GM18507 (cell line): ENCODE measurements at regions not wholly inside any gene's neighbourhood (a gene's known extent, or its start where the extent isn't known, plus 50 kb on each side); places are given as distances from the start of the nearest gene placed in this dataset.
"Not testable (repeated sequence)": the region's sequence is repeated elsewhere in the genome, so short reads cannot be mapped to it uniquely, and the experiment has no call there.

Experiments used
- DNase-seq: peaks from one replicate; pipeline ENCODE4 v3.0.0; 2011; ENCODE audit warnings: low read depth; ENCODE audit not compliant: insufficient read length; ENCODE audit errors: extremely low spot score
- FAIRE-seq: peaks from 2 replicates; lab custom pipeline; 2011; peaks lifted over from hg19 to GRCh38; lab: Jason Lieb, UNC

DNA sequence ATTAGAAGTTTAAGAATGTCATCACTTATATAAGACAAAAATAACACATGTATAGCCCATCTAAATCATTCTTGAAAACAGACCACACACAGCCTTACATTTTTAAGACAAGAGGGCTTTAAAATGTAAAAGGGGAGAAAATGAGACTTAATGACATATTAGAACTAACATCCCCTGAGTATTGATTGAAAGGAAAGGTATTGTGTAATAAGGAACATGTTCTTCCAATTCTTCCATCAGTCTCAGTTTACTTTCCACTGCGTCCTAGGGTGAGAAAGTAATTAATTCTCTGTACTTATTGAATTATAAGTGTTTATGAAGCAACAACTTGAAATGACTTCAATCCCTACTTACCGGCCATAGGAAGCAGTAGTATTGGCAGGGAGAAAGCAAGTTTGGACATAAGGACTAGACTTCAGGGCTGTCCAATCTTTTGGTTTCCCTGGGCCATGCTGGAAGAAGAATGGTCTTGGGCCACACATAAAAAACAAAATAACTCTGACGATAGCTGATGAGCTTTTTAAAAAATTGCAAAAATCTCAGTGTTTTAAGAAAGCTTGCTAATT, 202.7 kb upstream of the SPRY1 start:
- DNase-seq (no peak), FAIRE-seq (no peak)

GRCh38 chr4:123198706-123199105, 197.9 kb upstream of the SPRY1 start:
- no peak for DNase-seq
- FAIRE-seq: no peak

DNA sequence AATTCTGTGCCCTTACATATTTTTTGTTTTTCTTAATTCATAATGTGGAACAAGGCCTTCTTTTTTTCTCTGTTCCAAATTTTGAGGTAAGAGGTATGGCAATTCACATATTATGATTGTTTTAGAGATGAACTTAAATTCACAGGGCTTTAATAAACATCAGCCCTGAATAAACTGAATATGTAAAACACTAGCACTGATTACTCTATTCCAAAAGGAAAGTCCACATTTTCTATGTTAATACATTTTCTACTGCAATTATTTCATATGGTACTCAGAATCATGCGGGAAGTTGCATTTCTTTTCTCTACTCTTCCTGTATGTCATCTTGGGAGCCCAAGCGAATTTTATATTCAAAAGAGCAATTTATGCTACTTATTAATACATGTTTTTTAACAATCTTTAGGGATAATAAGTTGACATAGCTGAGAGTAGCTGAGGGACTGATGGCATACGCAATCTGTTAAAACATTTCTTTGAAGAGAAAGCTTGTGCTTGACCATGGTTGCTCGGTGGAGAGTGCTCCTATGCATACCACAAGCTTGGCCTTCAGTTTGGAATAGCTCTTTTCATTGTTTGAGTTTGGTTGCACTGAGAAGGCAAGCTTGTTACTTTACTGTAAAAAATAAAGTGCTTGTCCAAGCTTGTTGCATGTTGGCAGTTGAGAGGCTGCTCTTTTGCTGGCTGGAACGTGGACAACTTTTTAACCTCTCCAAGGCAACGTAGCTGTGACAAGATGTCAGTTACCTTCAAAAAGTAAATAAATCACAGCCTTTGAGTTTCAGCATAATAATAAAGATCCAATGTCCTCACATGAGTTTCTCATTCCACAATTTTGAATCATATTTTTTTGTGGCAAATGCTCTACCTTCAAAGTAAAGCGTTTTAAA, 196.3 kb upstream of the SPRY1 start:
- FAIRE-seq (no peak), DNase-seq (no peak)

DNA sequence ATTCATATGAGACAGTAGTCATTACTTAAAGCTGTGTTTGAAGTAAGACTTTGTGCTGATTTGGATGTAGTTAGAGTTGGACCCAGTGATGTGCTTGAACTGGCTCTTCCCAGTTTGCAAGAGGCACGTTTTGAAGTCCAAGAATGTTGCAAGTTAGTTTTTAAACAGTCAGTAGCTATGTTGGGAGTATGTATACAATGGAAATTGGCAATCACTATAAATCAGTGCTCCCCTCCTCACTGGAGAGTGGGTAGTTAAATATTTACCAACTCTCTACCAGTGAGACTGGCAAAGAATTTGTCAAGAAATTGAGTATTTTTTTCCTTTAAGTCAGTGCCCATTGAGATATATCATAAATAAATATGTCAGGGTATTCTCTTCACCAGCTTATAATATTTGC, 191.9 kb upstream of the SPRY1 start:
- DNase-seq (no peak), FAIRE-seq (no peak)

DNA sequence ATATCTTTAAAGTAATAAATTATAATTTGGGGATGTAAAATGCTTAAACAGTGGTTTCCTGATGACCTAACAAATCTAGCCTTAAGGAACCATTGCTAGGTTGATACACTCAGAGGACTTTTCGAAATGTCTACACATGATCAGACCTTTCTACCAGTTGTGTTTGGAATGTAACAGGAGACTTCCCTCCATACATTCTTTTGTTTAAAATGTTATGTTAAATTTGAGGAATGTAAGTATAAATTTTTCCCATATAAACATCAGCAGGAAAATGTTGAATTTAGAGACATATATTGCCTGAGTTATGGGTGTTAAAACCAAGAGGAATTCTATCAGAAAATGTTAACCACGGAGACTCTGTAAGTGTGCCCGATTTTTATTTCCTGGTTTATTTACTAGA, 190.6 kb upstream of the SPRY1 start:
- DNase-seq: no peak
- FAIRE-seq: no peak

GRCh38 chr4:123209436-123209835, 187.2 kb upstream of the SPRY1 start:
- no peak for FAIRE-seq
- DNase-seq: no peak

GRCh38 chr4:123215536-123215935, 181.1 kb upstream of the SPRY1 start:
- no peak for DNase-seq
- FAIRE-seq: no peak

GRCh38 chr4:123216543-123216942, 180.1 kb upstream of the SPRY1 start:
- DNase-seq (no peak), FAIRE-seq (no peak)

DNA sequence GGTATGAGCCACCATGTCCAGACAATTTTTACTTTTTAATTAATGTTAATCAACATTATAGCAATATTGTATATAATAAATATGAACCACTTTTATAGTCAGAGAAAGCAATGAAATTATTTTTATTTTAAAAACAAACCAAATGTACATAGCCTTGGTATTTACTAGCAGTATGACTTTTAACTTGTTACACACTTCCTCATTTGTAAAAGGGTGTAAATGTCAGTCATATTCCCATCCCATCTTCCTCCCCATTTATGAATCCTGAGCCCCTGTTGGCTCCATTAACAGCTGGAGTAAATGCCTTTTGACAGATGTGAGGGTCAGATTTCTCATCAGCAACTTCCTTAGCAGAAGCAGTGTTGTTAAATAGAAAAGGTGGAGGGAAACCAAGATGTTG, 179.6 kb upstream of the SPRY1 start:
- DNase-seq: no peak
- FAIRE-seq: no peak

DNA sequence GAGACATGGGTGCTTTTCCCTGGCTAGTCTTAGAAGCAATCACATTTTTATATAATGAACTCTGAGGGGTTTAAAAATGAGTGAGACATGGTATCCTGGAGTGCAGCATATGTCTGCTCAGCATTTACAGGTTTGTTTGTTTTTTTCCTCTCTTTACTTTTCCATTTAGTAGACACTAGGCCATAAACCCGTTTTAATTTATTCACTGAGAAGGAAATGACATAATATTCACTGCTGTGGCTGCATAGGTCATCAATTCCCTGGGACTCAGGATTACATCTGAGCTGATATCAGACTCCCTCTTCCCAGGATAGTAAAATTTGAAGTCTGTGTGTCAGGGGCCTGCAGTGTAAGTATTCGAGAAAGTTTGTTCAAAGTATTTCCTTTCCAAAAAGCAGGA, 178.9 kb upstream of the SPRY1 start:
- no peak for FAIRE-seq
- no peak for DNase-seq

DNA sequence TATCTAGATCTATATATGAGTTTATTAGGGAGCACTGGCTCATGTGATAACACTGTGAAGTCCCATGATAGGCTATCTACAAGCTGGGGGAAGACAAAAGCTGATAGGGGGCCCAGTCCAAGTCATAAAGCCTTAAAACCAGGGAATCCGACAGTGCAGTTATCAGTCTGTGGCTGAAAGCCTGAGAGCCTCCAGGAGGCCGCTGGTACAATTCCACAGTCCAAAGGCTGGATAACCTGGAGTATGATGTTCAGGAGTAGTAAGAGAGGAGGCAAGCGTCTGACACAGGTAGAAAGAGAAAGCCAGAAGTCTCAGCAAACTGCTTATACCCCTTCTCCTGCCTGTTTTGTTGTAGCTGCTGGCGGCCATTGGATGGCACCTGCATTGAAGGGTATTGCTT, 177.6 kb upstream of the SPRY1 start:
- no peak for FAIRE-seq
- no peak for DNase-seq

DNA sequence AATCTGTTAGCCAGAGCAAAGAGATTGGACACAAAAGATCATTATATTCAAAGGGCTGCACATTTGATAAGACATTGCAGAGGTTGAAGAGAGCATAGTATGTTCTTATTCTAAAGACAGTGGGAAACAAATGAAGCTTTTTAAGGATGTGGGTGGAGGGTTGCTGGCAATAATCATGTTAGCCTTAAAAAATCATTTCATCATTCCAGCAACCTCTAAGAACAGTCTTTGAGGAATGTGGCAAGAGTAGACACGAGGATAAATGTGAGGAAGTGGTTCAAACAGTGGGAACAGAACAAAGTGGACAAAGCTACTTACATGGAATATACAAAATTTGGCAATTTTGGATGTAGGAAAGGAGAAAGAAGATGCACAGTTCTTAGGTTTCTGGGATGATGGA, 167.3 kb upstream of the SPRY1 start:
- FAIRE-seq: no peak
- no peak for DNase-seq

DNA sequence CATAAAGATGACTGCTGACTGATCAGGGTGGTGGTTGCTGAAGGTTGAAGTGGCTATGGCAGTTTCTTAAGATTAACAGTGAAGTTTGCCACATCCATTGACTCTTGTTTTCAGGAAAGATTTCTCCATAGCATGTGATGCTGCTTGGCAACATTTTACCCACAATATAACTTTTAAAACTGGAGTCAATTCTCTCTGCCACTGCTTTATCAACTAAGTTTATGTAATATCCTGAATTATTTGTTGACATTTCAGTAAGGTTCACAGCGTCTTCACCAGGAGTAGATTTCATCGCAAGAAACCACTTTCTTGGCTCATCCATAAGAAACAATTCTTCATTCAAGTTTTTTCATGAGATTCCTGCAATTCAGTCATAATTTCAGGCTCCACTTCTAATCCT, 166.5 kb upstream of the SPRY1 start:
- FAIRE-seq (no peak), DNase-seq (no peak)

- no peak for FAIRE-seq
- no peak for DNase-seq
These were observed 164.2 kb upstream of the SPRY1 start for GRCh38 chr4:123232439-123232838.

DNA sequence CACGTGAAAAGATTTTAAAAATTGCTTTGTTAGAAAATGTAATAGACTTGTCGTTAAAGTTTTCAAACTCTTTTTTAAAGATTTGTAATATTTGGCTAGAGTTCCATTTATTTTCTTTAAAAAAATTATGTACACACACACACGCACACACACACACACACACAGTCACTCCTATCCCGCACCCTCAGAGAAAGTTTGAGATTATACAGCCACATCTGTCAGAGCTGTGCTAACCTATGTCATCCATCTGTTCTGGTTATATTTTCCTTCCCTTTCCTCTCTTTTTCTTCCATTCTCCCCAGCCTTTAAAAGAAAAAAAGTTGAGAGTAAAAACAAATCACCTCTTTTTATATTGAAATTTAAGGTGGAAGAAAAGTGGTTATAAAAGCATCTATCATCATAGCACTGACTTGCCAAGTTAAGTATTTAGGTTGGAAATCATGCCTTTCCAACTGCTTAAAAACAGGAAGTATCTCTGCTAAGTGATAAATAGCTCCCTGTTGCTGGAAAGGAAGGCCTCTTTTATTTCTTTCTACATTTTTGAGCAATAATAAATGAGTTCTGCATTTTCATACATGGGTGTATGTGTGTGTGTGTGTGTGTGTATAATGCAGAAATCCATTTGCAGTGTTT, 163.3 kb upstream of the SPRY1 start:
- FAIRE-seq: no peak
- no peak for DNase-seq

DNA sequence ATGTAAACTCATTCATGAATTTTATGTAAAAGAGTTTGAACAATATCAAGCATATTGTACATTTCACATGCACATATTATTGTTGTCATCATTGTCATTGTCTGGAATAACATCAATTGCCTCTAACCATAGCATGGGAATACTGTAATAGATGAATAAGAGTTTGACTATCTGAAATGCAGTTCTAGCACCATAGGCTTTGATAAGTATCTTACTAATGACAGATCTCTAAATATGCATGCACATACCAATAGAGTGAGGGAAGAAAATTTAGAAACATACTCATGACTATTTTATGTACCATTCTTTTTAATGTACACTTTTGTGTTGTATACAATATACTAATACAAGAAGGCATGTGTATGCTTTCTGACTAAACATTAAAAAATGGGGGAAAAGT, 161.6 kb upstream of the SPRY1 start:
- DNase-seq: no peak
- FAIRE-seq: no peak

GRCh38 chr4:123235431-123235830, 161.2 kb upstream of the SPRY1 start:
- FAIRE-seq (no peak), DNase-seq (no peak)

- FAIRE-seq (no peak), DNase-seq (no peak)
These were observed 160.0 kb upstream of the SPRY1 start for GRCh38 chr4:123236606-123237005.

- not testable (repeated sequence) for DNase-seq, FAIRE-seq
These were observed 156.3 kb upstream of the SPRY1 start for GRCh38 chr4:123240286-123240685.

- not testable (repeated sequence) for FAIRE-seq, DNase-seq
These were observed 153.4 kb upstream of the SPRY1 start for GRCh38 chr4:123243220-123243619.

- DNase-seq (no peak), FAIRE-seq (no peak)
These were observed 152.5 kb upstream of the SPRY1 start for GRCh38 chr4:123244137-123244536.
